NCI-H460 (cell line): ENCODE measurements at regions not wholly inside any gene's neighbourhood (a gene's known extent, or its start where the extent isn't known, plus 50 kb on each side); places are given as distances from the start of the nearest gene placed in this dataset.

ENCODE experiments used
- DNase-seq: peaks from one replicate; pipeline ENCODE4 v3.0.0-alpha.2; 2016; ENCODE audit warnings: low read depth; ENCODE audit errors: extremely low read depth

DNA sequence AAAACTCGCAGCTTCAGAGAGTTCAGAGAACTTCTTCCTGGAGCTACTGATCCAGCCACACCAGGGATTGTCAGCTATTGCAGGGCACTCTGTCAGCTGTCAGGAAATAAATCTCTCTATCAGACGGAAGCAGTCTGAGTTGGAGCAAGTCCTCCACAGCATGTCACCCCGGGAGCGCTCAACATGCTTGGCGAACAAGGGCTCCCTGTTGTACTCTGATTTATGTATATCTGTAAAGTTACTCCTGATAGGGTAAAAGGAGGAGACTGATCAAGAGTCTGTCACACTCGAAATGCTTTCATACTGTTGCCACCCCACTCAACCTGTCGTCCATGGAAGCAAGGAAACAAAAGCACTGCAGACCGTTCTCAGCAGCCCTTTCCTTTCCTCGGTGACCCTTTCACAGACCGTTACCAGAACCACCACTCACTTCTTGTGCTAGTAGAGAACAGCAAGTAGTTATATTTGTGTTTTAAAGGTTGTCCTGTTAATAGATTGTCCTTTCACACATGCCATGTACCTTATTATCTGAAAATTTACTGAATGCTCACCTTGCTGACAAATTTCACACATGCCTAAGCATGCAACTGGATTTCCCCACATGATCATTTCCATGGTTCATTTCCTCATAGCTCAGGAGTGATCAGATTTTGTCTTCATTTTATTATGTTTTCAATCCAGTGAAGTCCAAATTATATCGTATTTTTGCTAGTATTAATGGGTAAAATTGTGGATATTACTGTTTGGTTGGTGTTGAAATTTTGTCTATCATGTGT, 2108.9 kb upstream of the TENM3 start:
- no peak for DNase-seq

DNA sequence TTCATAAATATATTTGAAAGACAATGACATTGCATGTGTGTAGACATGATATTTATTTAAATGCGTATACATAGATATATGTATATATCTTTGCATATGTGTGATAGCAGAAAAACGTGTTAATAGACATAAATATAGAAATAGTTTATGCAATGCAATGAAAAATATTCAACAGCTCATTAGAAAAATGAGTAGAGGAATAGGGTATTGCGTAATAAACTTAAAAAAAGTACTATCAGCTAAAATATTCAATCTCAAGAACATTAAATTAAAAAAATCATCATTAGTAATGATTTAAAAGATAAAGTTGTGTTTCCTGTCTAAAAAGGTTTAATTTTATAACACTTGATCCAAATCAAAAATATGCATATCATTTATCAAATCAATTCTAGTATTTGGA, 2101.5 kb upstream of the TENM3 start:
- DNase-seq, result no peak

DNA sequence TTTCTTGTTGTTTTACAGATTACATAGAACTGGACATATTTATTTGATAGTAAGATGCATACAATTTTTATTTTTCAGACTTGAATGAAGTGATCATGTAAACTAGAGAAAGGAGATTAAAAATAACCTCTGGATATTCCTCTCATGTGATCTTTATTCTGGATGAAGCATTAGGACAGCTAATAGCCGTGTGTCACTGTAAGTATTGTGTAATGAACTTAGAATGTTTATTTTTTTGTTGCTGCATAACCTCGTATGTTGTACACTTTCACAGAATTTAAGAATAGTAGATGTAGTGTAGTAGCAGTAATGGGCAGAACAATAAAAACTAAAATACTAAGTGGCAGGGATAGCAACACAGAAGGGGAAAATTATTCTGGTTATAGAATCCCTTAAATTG, 2094.5 kb upstream of the TENM3 start:
- no peak for DNase-seq

DNA sequence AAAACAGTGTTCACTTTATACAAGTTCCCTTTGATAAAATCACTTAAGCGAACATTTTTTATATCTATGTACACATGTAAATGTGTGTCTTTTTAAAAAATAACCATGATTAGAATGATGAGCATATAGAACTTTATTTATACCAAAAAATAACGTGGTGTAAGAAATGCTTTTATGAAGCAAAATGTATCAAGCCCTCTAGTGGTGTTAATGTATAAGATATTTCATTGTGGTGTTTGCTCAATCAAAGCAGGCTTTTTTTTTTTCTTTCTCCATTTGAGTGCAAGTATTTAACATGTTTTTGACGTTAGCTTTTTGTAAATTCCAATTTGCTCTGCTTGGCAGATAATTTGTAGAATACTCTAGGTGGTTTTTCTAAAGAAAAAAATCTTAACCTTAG, 2092.4 kb upstream of the TENM3 start:
- DNase-seq, result no peak

DNA sequence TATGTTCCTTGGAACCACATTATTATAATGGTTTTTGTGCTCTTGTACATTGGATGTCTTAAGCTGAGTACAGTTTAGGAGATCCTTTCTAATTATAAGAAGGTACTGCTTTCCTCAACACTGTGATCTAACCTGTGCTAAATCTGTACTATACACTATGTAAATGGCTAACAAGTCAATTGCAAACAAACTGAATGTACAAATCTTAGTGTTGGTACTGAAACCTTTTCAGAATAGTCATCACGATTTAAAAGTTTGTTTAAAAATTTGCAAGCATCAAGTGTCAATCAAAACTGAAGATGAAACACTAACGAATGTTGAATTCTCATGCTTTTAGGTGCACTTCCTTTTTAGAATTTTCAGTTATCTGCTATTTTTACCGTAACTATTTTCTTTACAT, 2090.4 kb upstream of the TENM3 start:
- DNase-seq, result no peak

DNA sequence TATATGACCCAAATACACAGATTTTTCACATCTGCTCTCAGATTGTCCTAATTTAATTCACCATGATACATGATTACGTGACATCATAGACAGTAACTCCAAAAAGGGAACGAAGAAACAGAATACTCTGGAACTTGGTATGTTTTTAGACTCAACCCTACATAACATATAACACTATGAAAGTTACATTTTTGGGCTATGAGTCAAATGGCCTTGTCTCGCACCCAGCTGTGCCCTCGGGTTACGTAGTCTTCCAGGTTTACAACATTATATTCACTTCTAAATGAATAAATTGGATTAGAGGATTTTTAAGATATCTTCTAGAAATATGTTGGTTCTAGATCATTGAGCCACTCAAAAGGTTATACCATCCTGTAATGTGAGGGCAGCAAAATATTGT, 2089.6 kb upstream of the TENM3 start:
- no peak for DNase-seq

DNA sequence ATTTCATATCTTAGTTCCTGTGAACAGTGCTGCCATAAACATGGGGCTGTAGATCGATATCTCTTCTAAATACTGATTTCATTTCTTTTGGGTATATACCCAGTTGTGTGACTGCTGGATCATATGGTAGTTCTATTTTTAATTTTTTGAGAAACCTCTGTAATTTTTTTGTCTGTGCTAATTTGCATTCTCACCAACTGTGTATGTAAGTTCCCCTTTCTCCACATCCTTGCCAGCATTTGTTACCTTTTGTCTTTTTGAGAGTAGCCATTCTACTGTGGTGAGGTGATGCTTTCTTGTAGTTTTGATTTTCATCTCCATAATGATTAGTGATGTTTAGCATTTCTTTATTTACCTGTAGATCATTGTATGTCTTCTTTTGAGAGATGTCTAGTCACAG, 2086.5 kb upstream of the TENM3 start:
- DNase-seq, result no peak

DNA sequence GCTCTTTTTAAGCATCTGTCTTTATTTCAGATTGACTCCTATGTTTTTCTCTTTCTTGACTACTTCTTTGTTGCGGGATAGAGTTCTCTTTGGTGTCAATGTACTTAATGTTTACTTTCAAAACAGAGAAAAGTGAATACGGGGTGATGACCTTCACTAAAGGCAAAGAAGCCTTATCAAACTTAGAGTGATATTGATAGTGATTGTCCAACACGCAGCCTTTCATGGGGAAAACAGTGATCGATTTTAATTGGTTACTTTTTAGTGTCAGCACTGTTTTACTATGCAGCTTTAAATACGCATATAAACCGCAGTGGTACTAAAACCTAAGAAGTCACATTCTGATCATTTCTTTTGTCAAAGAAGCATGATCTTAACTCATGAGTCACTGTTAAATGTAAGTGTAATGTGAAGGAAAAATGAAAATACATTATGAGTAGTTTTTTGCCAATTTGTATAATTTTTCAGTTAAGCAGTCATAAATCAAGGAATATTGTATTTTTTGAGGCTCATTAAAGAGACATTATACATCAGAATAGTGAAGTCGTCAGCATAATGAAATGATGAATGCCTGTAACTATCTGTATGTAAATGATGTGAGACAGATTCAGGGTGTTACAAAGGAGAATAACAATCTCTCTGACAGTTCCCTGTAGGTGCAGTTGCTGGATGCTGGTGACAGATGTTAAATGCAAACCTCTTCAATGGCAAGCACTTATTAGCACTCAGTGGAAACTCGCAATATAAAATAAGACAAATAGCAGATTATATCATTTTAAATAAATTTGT, 2082.8 kb upstream of the TENM3 start:
- no peak for DNase-seq

DNA sequence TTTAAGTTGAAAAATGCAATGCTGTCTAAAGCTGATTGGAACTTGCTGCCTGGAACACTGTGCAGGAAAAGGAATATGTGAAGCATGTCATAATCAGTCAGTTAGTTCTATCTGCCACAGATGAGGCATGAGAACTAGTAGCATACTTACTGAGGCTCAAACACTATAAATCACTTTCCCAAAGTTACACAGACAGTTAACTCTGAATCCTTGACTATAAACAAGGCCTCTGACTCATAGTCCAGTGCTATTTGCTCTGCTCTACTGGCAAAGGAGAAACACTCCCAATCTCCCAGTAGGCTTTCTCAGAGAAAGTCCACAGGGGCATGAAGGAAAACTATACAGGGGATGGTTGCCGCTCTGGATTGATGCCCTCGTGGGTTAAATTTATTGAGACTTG, 2078.4 kb upstream of the TENM3 start:
- DNase-seq, result peak; percentile 8

DNA sequence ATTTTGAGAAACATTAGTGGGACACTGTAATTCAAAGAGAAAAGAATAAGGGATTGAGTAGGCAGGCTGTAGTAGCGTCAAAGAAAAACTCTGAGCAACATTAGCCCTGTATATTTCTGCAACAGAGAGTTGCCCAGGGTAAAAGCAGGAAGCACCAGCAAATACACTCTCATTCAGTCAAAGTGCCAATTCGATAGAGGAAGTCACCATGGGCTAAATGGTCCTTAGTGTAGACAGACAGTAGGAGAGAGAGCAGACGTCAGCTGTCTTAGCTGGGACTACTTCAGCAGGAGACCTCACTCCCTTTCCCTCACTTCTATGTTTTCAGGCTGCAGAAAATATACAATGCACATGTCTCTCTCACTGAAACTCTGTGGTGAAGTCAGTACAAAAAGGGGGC, 2073.8 kb upstream of the TENM3 start:
- DNase-seq, result no peak

DNA sequence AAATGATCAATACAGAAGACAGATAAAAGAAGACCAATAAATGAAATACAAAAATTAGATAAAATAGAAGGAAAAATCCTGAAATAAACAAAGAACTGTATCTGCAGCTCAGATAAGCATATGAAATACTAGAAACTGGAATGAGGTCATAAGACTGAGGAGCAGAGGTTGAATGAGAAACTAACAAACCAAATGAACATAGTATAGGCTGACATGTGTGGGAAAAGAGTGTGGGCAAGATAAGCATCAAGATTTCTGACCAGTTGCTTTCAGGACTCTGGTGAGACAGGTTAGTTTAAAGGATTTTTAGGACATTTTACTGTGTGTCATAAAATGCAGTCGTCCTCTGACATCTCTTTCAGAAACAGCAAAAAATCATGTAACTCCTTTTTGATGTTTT, 2073.2 kb upstream of the TENM3 start:
- no peak for DNase-seq

DNA sequence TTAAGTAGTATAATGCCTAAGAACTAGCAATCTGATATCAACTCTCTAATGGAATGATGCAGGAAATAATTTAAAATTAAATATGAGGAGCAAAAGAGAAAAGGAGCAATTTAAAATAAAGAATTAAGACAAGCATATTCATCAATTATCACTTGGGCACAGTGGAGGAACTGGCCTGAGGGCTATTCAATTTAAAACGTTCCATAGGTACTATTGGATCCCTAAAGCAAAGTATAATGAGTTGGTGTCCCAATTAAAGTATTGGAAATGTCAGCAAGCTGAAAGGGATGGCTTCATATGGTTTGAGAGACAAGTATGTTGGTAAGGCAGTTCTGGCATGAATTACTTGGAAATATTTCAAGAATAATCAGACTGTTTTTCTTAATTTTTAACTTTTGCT, 2064.1 kb upstream of the TENM3 start:
- DNase-seq, result no peak

DNA sequence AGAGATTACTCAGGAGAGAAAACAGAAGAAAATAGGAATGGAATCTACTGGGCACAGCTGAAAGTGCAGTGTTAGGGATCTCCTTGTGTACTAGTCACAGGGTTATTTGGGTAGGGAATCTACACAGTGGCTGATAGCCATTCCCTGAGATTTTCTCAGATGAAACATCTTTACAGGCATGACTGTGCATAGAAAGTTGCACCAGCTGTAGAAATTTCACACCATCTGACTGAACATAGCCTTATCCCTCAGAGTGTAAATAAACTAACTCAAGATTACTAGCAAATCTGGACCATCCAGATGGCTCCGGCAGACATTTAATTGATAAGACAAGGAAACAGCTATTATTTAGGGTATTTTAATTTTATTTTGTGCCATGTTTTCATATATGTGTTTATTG, 2053.5 kb upstream of the TENM3 start:
- DNase-seq, result peak; percentile 63

DNA sequence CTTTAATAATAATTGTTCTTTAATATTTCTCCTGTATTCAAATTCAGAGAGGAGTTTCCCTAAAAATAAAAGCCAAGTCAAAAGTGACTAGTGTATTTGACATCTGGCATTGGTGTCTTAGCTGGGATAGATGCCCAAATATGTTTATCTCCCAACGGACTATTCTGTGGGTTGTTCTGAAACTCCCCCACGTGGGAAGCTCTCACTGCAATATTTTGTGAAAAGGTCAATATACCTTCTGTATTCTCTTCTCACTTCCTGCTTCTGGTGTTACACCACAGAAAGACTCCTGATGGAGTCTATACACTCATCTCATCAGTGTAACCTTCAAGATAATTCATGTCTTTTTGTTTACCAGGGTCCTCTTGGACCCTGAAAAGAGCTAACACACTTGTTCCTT, 2052.8 kb upstream of the TENM3 start:
- no peak for DNase-seq

DNA sequence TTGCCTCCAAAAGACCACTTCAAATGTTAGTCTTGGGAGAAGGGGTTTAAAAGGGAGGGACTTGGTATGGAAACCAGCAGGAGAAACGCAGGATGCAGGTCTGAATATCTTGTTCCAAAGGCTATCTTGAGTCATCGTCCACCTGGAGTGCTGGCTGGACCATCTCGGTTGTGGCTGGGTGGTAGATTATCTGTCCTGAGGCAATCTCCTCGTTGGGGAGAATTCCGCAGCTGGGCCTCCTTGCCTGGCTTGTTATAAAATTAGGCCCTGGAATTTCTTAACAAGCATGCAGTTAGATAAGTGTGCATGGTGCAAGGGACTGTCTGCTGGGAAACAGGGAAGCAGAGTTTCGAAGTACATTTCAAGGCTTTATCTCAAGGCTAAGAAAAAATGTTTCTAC, 2045.7 kb upstream of the TENM3 start:
- DNase-seq, result no peak

DNA sequence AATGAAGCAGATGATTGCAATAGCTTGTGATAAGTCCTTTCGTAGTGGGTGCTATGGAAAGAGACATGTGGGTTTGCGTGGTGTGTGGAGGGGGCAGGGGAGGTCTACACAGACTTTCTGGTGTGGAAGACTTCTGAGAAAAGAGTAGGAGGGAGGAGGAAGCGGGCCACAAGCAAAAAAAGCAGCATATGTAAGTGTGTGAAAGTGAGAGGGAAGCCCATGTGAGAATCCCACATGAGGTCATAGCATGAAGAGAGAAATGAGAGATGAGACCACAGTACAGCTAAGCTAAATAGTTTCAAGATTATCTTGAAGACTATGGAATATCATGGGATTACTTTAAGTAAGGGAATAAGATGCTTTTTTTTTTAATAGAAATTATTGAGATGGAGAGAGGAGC, 2039.9 kb upstream of the TENM3 start:
- DNase-seq, result no peak

DNA sequence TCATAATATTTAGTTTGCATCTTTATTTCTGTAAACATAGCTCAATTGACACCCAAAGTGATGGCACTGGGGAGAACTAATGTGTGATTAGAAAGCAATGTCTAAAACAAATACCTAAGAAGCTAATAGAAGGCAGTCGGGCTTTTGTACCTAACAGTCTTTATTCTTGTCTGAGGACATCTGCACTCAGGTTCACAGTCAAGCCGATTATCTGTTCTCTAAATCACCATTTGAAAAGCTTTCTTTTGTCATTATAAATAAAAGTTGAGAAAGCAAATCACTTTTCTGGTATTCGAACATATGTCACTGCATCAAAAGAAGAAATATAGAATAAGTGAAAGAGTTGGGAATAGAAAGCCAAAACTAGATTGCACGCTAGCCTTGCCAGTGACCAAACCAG, 2037.9 kb upstream of the TENM3 start:
- no peak for DNase-seq

DNA sequence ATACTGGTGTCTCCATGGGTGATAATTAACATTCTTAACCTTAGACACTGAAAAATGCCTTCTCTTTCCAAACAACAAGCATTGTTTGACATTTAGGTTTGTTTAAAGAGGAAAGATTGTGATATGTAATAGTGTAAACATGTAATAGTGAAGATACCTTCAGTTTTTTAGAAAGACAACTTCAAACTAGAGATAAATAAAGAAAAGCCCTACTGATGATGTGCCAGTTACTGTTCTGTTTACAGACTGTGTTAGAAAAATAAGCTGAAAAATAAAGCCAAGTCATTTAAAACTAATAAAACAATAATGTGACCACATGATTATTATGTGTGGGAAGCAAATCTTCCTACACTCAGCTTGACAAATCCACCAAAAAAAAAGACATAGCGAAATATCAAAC, 2035.3 kb upstream of the TENM3 start:
- DNase-seq, result no peak

DNA sequence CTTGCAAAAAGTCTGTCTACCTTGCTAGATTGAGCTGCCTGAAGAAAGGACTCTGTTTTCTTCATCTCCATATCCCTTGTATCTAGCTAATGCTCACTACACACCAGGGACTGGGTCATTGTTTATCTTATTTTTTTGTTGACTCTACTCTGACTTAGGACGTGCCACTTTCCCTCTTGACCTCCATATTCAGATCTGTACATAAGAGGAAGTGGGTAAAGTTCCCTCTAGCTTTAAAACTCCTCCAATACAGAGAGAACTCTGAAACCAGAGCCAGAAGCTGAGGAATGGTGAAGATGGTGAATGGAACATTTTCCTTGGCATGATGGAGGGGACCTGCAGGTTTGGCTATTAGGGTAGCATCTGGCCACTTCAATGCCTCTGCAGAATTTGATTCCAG, 2026.1 kb upstream of the TENM3 start:
- DNase-seq, result no peak

DNA sequence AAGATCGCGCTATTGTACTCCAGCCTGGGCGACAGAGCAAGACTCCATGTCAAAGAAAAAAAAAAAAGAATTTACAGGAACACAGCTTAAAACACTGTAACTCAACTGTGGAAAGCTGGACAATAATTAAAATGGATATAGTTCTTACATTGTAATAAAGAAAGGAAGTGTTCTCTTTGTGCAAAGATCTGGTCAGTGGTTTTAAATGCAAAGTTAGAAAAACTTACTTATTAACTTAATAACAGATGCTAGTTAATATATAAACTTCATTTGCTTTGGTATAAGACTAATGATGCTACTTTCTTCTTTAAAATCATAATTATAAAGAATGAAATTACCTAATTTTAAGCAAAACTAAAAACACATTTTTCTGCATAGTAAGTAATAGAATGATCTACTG, 2024.1 kb upstream of the TENM3 start:
- no peak for DNase-seq

DNA sequence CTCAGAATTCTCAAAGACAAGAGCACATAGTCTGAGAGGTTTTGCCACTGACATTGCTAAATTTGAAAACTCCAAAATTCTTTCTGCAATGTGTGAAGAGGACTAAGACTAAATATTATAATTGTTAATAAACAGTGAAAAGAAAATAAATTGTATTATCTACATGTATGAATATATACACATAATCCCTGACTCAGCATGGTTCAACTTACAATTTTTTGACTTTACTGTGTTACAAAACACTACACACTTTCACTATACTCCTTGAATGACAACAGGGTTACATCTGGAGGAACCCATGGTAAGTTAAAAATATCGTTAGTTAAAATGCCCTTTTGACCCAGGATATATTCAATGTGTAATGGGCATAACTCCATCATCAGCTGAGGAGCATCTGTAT, 2017.2 kb upstream of the TENM3 start:
- DNase-seq, result no peak

DNA sequence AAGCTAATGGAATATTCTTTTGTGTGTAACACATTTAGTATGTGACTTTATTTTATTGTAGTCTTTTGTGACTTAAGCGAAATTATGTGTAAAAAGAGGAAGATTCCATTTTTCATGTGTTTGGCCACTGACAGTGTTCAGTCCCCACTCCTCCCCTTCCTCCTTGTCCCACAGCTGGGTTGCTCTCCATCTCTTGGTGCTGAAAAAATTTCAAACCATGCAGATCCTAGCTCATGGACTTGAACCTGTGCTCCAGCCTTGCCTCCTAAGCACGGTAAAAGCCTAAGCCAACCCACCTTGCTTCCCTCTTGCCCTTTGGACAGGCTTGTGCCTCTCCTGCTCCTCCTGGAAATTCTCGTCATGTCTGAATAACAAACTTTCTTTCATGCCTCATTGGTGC, 2008.5 kb upstream of the TENM3 start:
- no peak for DNase-seq
